ENCODE measurements at regions not wholly inside any gene's neighbourhood (a gene's known extent, or its start where the extent isn't known, plus 50 kb on each side); places are given as distances from the start of the nearest gene placed in this dataset.

- TF ChIP-seq CTCF (IDR thresholded peaks at IDR 0.05) (no peak), POLR2A (IDR thresholded peaks at IDR 0.05) (no peak)
These were observed 103.9 kb downstream of the PLCE1 start for GRCh38 chr10:94097656-94098055.

Measured in heart left ventricle (tissue), 13 donors.